ENCODE measurements at regions not wholly inside any gene's neighbourhood (a gene's known extent, or its start where the extent isn't known, plus 50 kb on each side); places are given as distances from the start of the nearest gene placed in this dataset.

DNA sequence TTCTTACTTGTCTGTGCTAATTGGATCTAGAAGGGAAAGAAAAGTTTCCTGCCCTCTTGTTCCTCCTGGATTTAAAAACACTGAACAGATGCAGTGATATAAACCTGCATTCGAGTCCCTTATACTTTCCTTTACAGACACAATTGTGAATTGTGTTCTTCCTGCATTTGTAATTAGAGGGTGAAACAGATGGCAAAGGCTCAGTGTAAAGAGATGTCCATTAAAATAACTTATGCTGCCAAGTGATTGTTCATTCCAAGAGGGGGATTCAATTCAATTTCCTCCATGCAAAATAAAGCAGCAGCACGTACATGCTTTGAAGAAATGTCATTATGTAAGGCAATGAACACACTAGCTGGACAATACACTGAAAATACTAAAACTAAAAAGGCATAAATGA is 248.3 kb upstream of the LRIG3 start:
- TF ChIP-seq, protein P1, sequence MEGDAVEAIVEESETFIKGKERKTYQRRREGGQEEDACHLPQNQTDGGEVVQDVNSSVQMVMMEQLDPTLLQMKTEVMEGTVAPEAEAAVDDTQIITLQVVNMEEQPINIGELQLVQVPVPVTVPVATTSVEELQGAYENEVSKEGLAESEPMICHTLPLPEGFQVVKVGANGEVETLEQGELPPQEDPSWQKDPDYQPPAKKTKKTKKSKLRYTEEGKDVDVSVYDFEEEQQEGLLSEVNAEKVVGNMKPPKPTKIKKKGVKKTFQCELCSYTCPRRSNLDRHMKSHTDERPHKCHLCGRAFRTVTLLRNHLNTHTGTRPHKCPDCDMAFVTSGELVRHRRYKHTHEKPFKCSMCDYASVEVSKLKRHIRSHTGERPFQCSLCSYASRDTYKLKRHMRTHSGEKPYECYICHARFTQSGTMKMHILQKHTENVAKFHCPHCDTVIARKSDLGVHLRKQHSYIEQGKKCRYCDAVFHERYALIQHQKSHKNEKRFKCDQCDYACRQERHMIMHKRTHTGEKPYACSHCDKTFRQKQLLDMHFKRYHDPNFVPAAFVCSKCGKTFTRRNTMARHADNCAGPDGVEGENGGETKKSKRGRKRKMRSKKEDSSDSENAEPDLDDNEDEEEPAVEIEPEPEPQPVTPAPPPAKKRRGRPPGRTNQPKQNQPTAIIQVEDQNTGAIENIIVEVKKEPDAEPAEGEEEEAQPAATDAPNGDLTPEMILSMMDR (IDR thresholded peaks at IDR 0.05): no peak
- no peak for TF ChIP-seq EP300 (IDR thresholded peaks at IDR 0.05)
- no peak for TF ChIP-seq POLR2A (IDR thresholded peaks at IDR 0.05)

Data from ovary (tissue), 3 donors.